K562 (cell line): ENCODE measurements at regions not wholly inside any gene's neighbourhood (a gene's known extent, or its start where the extent isn't known, plus 50 kb on each side); places are given as distances from the start of the nearest gene placed in this dataset.

Experiments used
- ATAC-seq: fragments of 200-7000 bp; cut with Tn5 transposase; 3 replicates; pipeline ENCODE4 v1.9.1; 2020; ENCODE audit warnings: moderate library complexity
- BruUV-seq: library from RNA; stranded (reverse); fragments of 400-500 nt; replicated peaks from 2 replicates; lab custom pipeline; 2021; lab: Mats Ljungman, UMichigan
- CTCF ChIA-PET: fragments of 300-600 bp; formaldehyde crosslinking; extraction: SDS; loops from one replicate; lab custom pipeline; 2021; ENCODE audit warnings: low intra/inter-chr PET ratio; lab: Yijun Ruan, JAX
- POLR2A ChIA-PET: fragments of 300-600, 350-650 bp; sonication (Branson Sonifier 250); formaldehyde crosslinking; extraction: SDS; loops from one replicate; lab custom pipeline; 2021; ENCODE audit warnings: antibody characterized with exemption, inconsistent platforms; lab: Yijun Ruan, JAX
- DNase-seq, 4 experiments: peaks; one replicate each; pipeline versions ENCODE4 v3.0.0 to v3.0.0-alpha.2; 2011 to 2018; ENCODE audit warnings: low spot score in 3 of 4, mixed read lengths in 3 of 4; ENCODE audit errors: extremely low read depth in 1 of 4
- FAIRE-seq: peaks from 2 replicates; lab custom pipeline; 2011; peaks lifted over from hg19 to GRCh38; lab: Jason Lieb, UNC
- H2AFZ ChIP-seq: 2 replicates; pipeline ENCODE4 v1.6.0; 2011; ENCODE audit warnings: low read depth, low read length, control low read depth, inconsistent platforms
- H3K27ac ChIP-seq: fragments of 200-600 bp; 3 replicates; pipeline ENCODE4 v1.8.0; 2011; ENCODE audit warnings: low read depth, mild to moderate bottlenecking, control low read depth, inconsistent platforms, low read length, moderate library complexity, mixed read lengths; ENCODE audit errors: extremely low read depth
- H3K27me3 ChIP-seq, 2 experiments: fragments of 300-600 bp in 1 of 2; 2 replicates in 1 of 2; 3 replicates in 1 of 2; pipeline versions ENCODE4 v1.6.0 to v1.8.0; 2011; ENCODE audit warnings: inconsistent platforms in 2 of 2, low read length in 2 of 2, mild to moderate bottlenecking in 1 of 2, mixed read lengths in 1 of 2, moderate library complexity in 1 of 2; ENCODE audit not compliant: control insufficient read depth in 2 of 2, insufficient read depth in 2 of 2
- H3K36me3 ChIP-seq: fragments of 300-600 bp; 3 replicates; pipeline ENCODE4 v1.8.0; 2011; ENCODE audit warnings: mild to moderate bottlenecking, low read length, inconsistent platforms; ENCODE audit not compliant: control insufficient read depth, insufficient read depth
- H3K4me1 ChIP-seq, 2 experiments: fragments of 200-600 bp in 1 of 2; replicated peaks in 1 of 2; 2 replicates in 1 of 2; 3 replicates in 1 of 2; pipeline versions ENCODE4 v1.5.1 to v1.8.0; 2011; ENCODE audit warnings: inconsistent platforms in 2 of 2, low read length in 2 of 2, mild to moderate bottlenecking in 1 of 2, mixed read lengths in 1 of 2, moderate library complexity in 1 of 2; ENCODE audit not compliant: control insufficient read depth in 2 of 2, insufficient read depth in 2 of 2
- H3K4me2 ChIP-seq: 2 replicates; pipeline ENCODE4 v1.6.1; 2011; ENCODE audit warnings: low read length, control low read depth, inconsistent platforms, mixed read lengths; ENCODE audit not compliant: insufficient read depth
- H3K4me3 ChIP-seq: fragments of 200-600 bp; sonication (generic), shearing (Covaris generic); 2 replicates; pipeline ENCODE4 v1.5.1; 2016; ENCODE audit warnings: control low read depth, inconsistent platforms
- H3K79me2 ChIP-seq: fragments of 200-600 bp; 3 replicates; pipeline ENCODE4 v1.8.0; 2011; ENCODE audit warnings: low read length, inconsistent platforms; ENCODE audit not compliant: control insufficient read depth, insufficient read depth
- H3K9ac ChIP-seq, 2 experiments: 2 replicates each; pipeline versions ENCODE4 v1.6.0 to v1.6.1; 2011; ENCODE audit warnings: low read depth in 2 of 2, low read length in 2 of 2, control low read depth in 1 of 2, inconsistent platforms in 1 of 2, mild to moderate bottlenecking in 1 of 2, mixed read lengths in 1 of 2; ENCODE audit not compliant: insufficient read depth in 1 of 2
- H3K9me1 ChIP-seq: one replicate; pipeline ENCODE4 v1.6.0; 2011; ENCODE audit warnings: inconsistent platforms, mild to moderate bottlenecking, low read length, moderate library complexity; ENCODE audit not compliant: control insufficient read depth, insufficient read depth
- H3K9me3 ChIP-seq: replicated peaks from 2 replicates; pipeline ENCODE4 v1.5.1; 2011; ENCODE audit warnings: low read depth, low read length, inconsistent platforms; ENCODE audit not compliant: control insufficient read depth, insufficient read depth
- H4K20me1 ChIP-seq: replicated peaks from 2 replicates; pipeline ENCODE4 v1.6.1; 2011; ENCODE audit warnings: low read length, inconsistent platforms, mixed read lengths; ENCODE audit not compliant: control insufficient read depth, insufficient read depth
- JUN ChIP-seq, 2 experiments: sonication (generic) in 1 of 2; formaldehyde crosslinking in 1 of 2; IDR thresholded peaks; 2 replicates each; pipeline versions ENCODE4 v1.6.1 to v1.8.0; 2012 to 2022; ENCODE audit warnings: borderline replicate concordance in 2 of 2, mild to moderate bottlenecking in 2 of 2, improper control_type of control experiment in 1 of 2, low read depth in 1 of 2, low read length in 1 of 2, missing genetic modification reagents in 1 of 2
- NR1H2 ChIP-seq: sonication (generic); formaldehyde crosslinking; IDR thresholded peaks from 2 replicates; pipeline ENCODE4 v1.4.0; 2020; ENCODE audit warnings: mild to moderate bottlenecking, missing genetic modification reagents
- NR3C1 ChIP-seq: sonication (generic); formaldehyde crosslinking; IDR thresholded peaks from 2 replicates; pipeline ENCODE4 v1.8.1; 2022; ENCODE audit warnings: missing genetic modification reagents
- RAD21 ChIP-seq, 2 experiments: fragments of 250-450 bp in 1 of 2; fragments of 450-650 bp in 1 of 2; sonication (Bioruptor Pico) in 1 of 2; formaldehyde crosslinking in 1 of 2; IDR thresholded peaks in 1 of 2; conservative IDR thresholded peaks in 1 of 2; 2 replicates each; pipeline versions ENCODE4 v1.4.0 to v1.8.0; 2020 to 2022; ENCODE audit warnings: mild to moderate bottlenecking in 2 of 2, moderate library complexity in 1 of 2
- RAD51 ChIP-seq: fragments of 450-650 bp; IDR thresholded peaks from 2 replicates; pipeline ENCODE4 v1.7.1; 2016; ENCODE audit warnings: low read depth, mild to moderate bottlenecking, borderline replicate concordance
- SIN3A ChIP-seq, 2 experiments: fragments of 150-350 bp in 1 of 2; IDR thresholded peaks; 2 replicates each; pipeline ENCODE4 v1.6.1; 2011 to 2016; ENCODE audit warnings: borderline replicate concordance in 2 of 2, low read depth in 2 of 2, low read length in 2 of 2, mild to moderate bottlenecking in 2 of 2, moderate library complexity in 2 of 2; ENCODE audit not compliant: control insufficient read depth in 1 of 2
- SMC3 ChIP-seq: conservative IDR thresholded peaks from 2 replicates; pipeline ENCODE4 v1.6.1; 2011; ENCODE audit warnings: low read depth, low read length, improper control_type of control experiment; ENCODE audit not compliant: insufficient read depth
- TAF7 ChIP-seq: fragments of 450-650 bp; IDR thresholded peaks from 2 replicates; pipeline ENCODE4 v1.6.1; 2016; ENCODE audit warnings: missing genetic modification characterization, missing compliant biosample characterization
- TAF9B ChIP-seq: fragments of 450-650 bp; IDR thresholded peaks from 2 replicates; pipeline ENCODE4 v1.6.1; 2018; ENCODE audit warnings: mild to moderate bottlenecking; ENCODE audit not compliant: partially characterized antibody
- TEAD2 ChIP-seq: fragments of 450-650 bp; IDR thresholded peaks from 2 replicates; pipeline ENCODE4 v1.6.1; 2016; ENCODE audit warnings: missing genetic modification characterization, control low read depth, missing compliant biosample characterization
- TRIM24 ChIP-seq, 2 experiments: fragments of 450-650 bp; IDR thresholded peaks; 2 replicates each; pipeline ENCODE4 v1.6.1; 2016
- VEZF1 ChIP-seq: fragments of 200-800 bp; sonication (Bioruptor generic); IDR thresholded peaks from 2 replicates; pipeline ENCODE4 v1.6.1; 2017; ENCODE audit warnings: missing genetic modification characterization, missing compliant biosample characterization
- XRCC4 ChIP-seq: IDR thresholded peaks from one replicate; pipeline ENCODE4 v1.6.1; 2011; ENCODE audit not compliant: insufficient read depth, insufficient read length; ENCODE audit errors: extremely low read depth
- ZKSCAN1 ChIP-seq: fragments of 150-350 bp; IDR thresholded peaks from 2 replicates; pipeline ENCODE4 v1.6.1; 2016; ENCODE audit warnings: low read depth, low read length
- ZNF224 ChIP-seq: sonication (generic); formaldehyde crosslinking; IDR thresholded peaks from 2 replicates; pipeline ENCODE4 v1.8.0; 2022; ENCODE audit warnings: mild to moderate bottlenecking, missing genetic modification reagents
- ZNF347 ChIP-seq: fragments of 450-650 bp; formaldehyde crosslinking; IDR thresholded peaks from 2 replicates; pipeline ENCODE4 v1.4.0; 2020; ENCODE audit warnings: low read depth, mild to moderate bottlenecking, moderate library complexity
- ZNF408 ChIP-seq: fragments of 250-450 bp; sonication (Bioruptor Pico); IDR thresholded peaks from 2 replicates; pipeline ENCODE4 v1.4.0; 2020; ENCODE audit warnings: low read depth, mild to moderate bottlenecking, moderate library complexity
- ZNF431 ChIP-seq: sonication (generic); formaldehyde crosslinking; IDR thresholded peaks from 2 replicates; pipeline ENCODE4 v1.8.0; 2022; ENCODE audit warnings: mild to moderate bottlenecking, missing genetic modification reagents
- ZNF586 ChIP-seq: fragments of 450-650 bp; formaldehyde crosslinking; conservative IDR thresholded peaks from 2 replicates; pipeline ENCODE4 v1.4.0; 2020; ENCODE audit warnings: mild to moderate bottlenecking, moderate library complexity
- ZNF79 ChIP-seq: fragments of 250-450 bp; sonication (Bioruptor Pico); IDR thresholded peaks from 2 replicates; pipeline ENCODE4 v1.4.0; 2020; ENCODE audit warnings: low read depth, mild to moderate bottlenecking, moderate library complexity
- WGBS: fragments of 100-300 bp; shearing (Covaris generic); methylation state at CpG from one replicate; pipeline ENCODE4 v1.1.6; 2016; ENCODE audit warnings: low coverage, mixed read lengths; ENCODE audit not compliant: insufficient coverage; ENCODE audit errors: missing lambda C conversion rate; 5-methylcytosine and 5-hydroxymethylcytosine counted together
- in situ Hi-C: fragments of 300-500 bp; cut with MboI; formaldehyde crosslinking; loops from 4 replicates; pipeline ENCODE4 v1.15.0; 2018; ENCODE audit warnings: inconsistent platforms, mixed read lengths
- intact Hi-C: fragments of 100-400 bp; cut with micrococcal nuclease; formaldehyde crosslinking; loops from 2 replicates; pipeline ENCODE4 v1.14.2; 2022

- peak; percentile 76 to 89 for TF ChIP-seq RAD21 (CRISPR knock-in tag; conservative IDR thresholded peaks at IDR 0.05 in 1 of 2, IDR thresholded peaks at IDR 0.05 in 1 of 2)
- no peak for TF ChIP-seq SIN3A (IDR thresholded peaks at IDR 0.05; ENCODE audit: borderline replicate concordance in 2 of 2, control insufficient read depth in 1 of 2, low read depth in 2 of 2, low read length in 2 of 2)
- TF ChIP-seq SMC3: peak; percentile 62
- no peak for TF ChIP-seq RAD51
Measured at GRCh38 chr1:60969971-60970509, 112.3 kb upstream of the NFIA start (continued).

GRCh38 chr1:60965280-60965854 is 117.0 kb upstream of the NFIA start:
- ATAC-seq: no peak
- Histone ChIP-seq H3K4me1 (peaks cover 5 to 11% of the 10 kb centered on the region in 2 experiments; a peak in 4 of 5 replicates), H3K36me3 (no peaks in the 10 kb centered on the region), H4K20me1 (no peaks in the 10 kb centered on the region), H3K9me1 (no peaks in the 10 kb centered on the region), H3K9me3 (peaks cover 15% of the 10 kb centered on the region), H3K27ac (no peak overlapping the region), H3K9ac (no peak overlapping the region), H3K27me3 (no peaks in the 10 kb centered on the region), H3K79me2 (no peaks in the 10 kb centered on the region), H3K4me2 (no peak overlapping the region), H3K4me3 (no peak overlapping the region), H2AFZ (no peak overlapping the region)
- intact Hi-C loops (no loop called here), in situ Hi-C loops (no loop called here)
- BruUV-seq: no TSS peak
- POLR2A ChIA-PET: no interaction called here
- CTCF ChIA-PET: no interaction called here
- 33% methylated on average over 2 of the region's 2 CpGs for WGBS
- DNase-seq: no peak
- FAIRE-seq: no peak
- TF ChIP-seq VEZF1 (CRISPR knock-in tag) (no peak), ZNF224 (CRISPR knock-in tag) (no peak), ZNF347 (CRISPR knock-in tag) (no peak), JUN (IDR thresholded peaks at IDR 0.05; ENCODE audit: borderline replicate concordance, low read depth, low read length) (no peak), JUN (CRISPR knock-in tag; IDR thresholded peaks at IDR 0.05; ENCODE audit: borderline replicate concordance) (no peak), ZNF79 (no peak), ZNF408 (CRISPR knock-in tag) (no peak), ZNF431 (CRISPR knock-in tag) (no peak), NR3C1 (CRISPR knock-in tag) (no peak), TRIM24 (IDR thresholded peaks at IDR 0.05) (peak in 1 of 2 experiments; percentile 54; a peak in 1 of 4 replicates), XRCC4 (no peak), ZKSCAN1 (no peak), TAF9B (no peak), TAF7 (tag) (no peak), ZNF586 (no peak), NR1H2 (no peak), TEAD2 (tag) (no peak)
